ENCODE measurements at regions not wholly inside any gene's neighbourhood (a gene's known extent, or its start where the extent isn't known, plus 50 kb on each side); places are given as distances from the start of the nearest gene placed in this dataset.

- Mint-ChIP-seq H3K27me3 (ENCODE audit: insufficient read depth, low read depth) (no peaks in the 10 kb centered on the region), H3K27ac (no peak overlapping the region), H3K9me3 (no peaks in the 10 kb centered on the region), H3K36me3 (no peaks in the 10 kb centered on the region), H3K4me1 (no peaks in the 10 kb centered on the region), H3K4me3 (no peak overlapping the region)
- Histone ChIP-seq H3K79me2 (ENCODE audit: low read depth) (no peaks in the 10 kb centered on the region), H3K4me2 (no peak overlapping the region), H3K9me3 (ENCODE audit: low read depth) (no peaks in the 10 kb centered on the region), H3K4me1 (no peaks in the 10 kb centered on the region), H3K27me3 (no peaks in the 10 kb centered on the region), H3K4me3 (no peak overlapping the region), H3F3A (ENCODE audit: low read depth) (no peaks in the 10 kb centered on the region), H2AFZ (replicated peaks) (no peak overlapping the region), H3K27ac (no peak overlapping the region), H3K9ac (no peak overlapping the region), H3K36me3 (no peaks in the 10 kb centered on the region), H4K20me1 (ENCODE audit: low read depth) (no peaks in the 10 kb centered on the region)
- TF ChIP-seq, protein P1, sequence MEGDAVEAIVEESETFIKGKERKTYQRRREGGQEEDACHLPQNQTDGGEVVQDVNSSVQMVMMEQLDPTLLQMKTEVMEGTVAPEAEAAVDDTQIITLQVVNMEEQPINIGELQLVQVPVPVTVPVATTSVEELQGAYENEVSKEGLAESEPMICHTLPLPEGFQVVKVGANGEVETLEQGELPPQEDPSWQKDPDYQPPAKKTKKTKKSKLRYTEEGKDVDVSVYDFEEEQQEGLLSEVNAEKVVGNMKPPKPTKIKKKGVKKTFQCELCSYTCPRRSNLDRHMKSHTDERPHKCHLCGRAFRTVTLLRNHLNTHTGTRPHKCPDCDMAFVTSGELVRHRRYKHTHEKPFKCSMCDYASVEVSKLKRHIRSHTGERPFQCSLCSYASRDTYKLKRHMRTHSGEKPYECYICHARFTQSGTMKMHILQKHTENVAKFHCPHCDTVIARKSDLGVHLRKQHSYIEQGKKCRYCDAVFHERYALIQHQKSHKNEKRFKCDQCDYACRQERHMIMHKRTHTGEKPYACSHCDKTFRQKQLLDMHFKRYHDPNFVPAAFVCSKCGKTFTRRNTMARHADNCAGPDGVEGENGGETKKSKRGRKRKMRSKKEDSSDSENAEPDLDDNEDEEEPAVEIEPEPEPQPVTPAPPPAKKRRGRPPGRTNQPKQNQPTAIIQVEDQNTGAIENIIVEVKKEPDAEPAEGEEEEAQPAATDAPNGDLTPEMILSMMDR (IDR thresholded peaks at IDR 0.05), result no peak
- TF ChIP-seq EZH2 (IDR thresholded peaks at IDR 0.05) (no peak), EZH2phosphoT487 (IDR thresholded peaks at IDR 0.05) (no peak)
- DNase-seq (ENCODE audit: low spot score), result no peak
Measured at GRCh38 chr6:135109761-135110160, 55.1 kb upstream of the HBS1L start.

- no peak overlapping the region for H3K4me3 ChIP-seq
- H3K79me2 ChIP-seq (ENCODE audit: low read depth), result no peaks in the 10 kb centered on the region
- H3K36me3 Mint-ChIP-seq, result no peaks in the 10 kb centered on the region
- no peaks in the 10 kb centered on the region for H3K36me3 ChIP-seq
- H3K9me3 Mint-ChIP-seq, result no peaks in the 10 kb centered on the region
- TF ChIP-seq EZH2phosphoT487 (IDR thresholded peaks at IDR 0.05) (no peak), EZH2 (IDR thresholded peaks at IDR 0.05) (no peak)
- TF ChIP-seq, protein P1 (IDR thresholded peaks at IDR 0.05), result no peak
- DNase-seq (ENCODE audit: low spot score), result no peak
- no peak overlapping the region for H3K27ac Mint-ChIP-seq
- no peaks in the 10 kb centered on the region for H3K4me1 ChIP-seq
- H3K4me3 Mint-ChIP-seq, result no peak overlapping the region
- H3K4me2 ChIP-seq, result no peak overlapping the region
- no peaks in the 10 kb centered on the region for H4K20me1 ChIP-seq (ENCODE audit: low read depth)
- no peaks in the 10 kb centered on the region for H3K27me3 ChIP-seq
- H3K9me3 ChIP-seq (ENCODE audit: low read depth), result no peaks in the 10 kb centered on the region
- H3K27ac ChIP-seq, result no peak overlapping the region
- no peaks in the 10 kb centered on the region for H3K4me1 Mint-ChIP-seq
- no peaks in the 10 kb centered on the region for H3F3A ChIP-seq (ENCODE audit: low read depth)
- H2AFZ ChIP-seq (replicated peaks), result no peak overlapping the region
- H3K9ac ChIP-seq, result no peak overlapping the region
- H3K27me3 Mint-ChIP-seq (ENCODE audit: insufficient read depth, low read depth), result no peaks in the 10 kb centered on the region
Measured at GRCh38 chr6:135108692-135109091, 54.1 kb upstream of the HBS1L start.

- Histone ChIP-seq H3K79me2 (ENCODE audit: low read depth) (no peaks in the 10 kb centered on the region), H4K20me1 (ENCODE audit: low read depth) (no peaks in the 10 kb centered on the region), H3K9ac (no peak overlapping the region), H3K27ac (no peak overlapping the region), H3K9me3 (ENCODE audit: low read depth) (no peaks in the 10 kb centered on the region), H3K4me3 (no peak overlapping the region), H3F3A (ENCODE audit: low read depth) (no peaks in the 10 kb centered on the region), H2AFZ (replicated peaks) (no peak overlapping the region), H3K36me3 (no peaks in the 10 kb centered on the region), H3K27me3 (no peaks in the 10 kb centered on the region), H3K4me1 (no peaks in the 10 kb centered on the region), H3K4me2 (no peak overlapping the region)
- no peaks in the 10 kb centered on the region for H3K27me3 Mint-ChIP-seq (ENCODE audit: insufficient read depth, low read depth)
- no peaks in the 10 kb centered on the region for H3K36me3 Mint-ChIP-seq
- TF ChIP-seq, protein P1 (IDR thresholded peaks at IDR 0.05), result no peak
- no peak for TF ChIP-seq EZH2 (IDR thresholded peaks at IDR 0.05)
- no peak for TF ChIP-seq EZH2phosphoT487 (IDR thresholded peaks at IDR 0.05)
- H3K9me3 Mint-ChIP-seq, result no peaks in the 10 kb centered on the region
- H3K27ac Mint-ChIP-seq, result no peak overlapping the region
- H3K4me3 Mint-ChIP-seq, result no peak overlapping the region
- no peaks in the 10 kb centered on the region for H3K4me1 Mint-ChIP-seq
- DNase-seq (ENCODE audit: low spot score), result no peak
Measured at GRCh38 chr6:135106611-135107010, 52.0 kb upstream of the HBS1L start.

Measured in neural progenitor cell (in vitro differentiated cells).